Left renal pelvis (tissue), 4 donors: ENCODE measurements at regions not wholly inside any gene's neighbourhood (a gene's known extent, or its start where the extent isn't known, plus 50 kb on each side); places are given as distances from the start of the nearest gene placed in this dataset.

Source experiments
- DNase-seq, 4 donors: peaks; one replicate each; pipeline ENCODE4 v3.0.0-alpha.2; 2013; ENCODE audit warnings: low read depth in 4 of 4, low spot score in 3 of 4

DNA sequence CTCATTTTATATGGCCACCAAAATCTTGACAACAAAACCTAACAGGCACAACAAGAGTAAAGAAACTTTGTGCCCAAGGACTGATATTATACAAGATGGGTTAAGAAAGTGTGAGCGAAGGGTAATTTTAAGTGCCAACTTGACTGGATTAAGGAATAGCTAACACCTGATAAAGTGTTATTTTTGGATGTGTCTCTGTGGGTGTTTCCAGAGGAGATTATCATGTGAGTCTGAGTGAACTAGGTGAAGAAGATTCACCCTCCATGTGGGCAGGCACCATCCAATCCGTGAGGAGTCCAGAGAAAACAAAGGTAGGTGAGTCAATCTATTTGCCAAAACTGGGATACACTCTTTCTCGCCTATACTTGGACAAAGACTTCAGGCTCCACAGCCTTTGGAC lies 461.6 kb downstream of the ETS1 start:
- DNase-seq = no peak

DNA sequence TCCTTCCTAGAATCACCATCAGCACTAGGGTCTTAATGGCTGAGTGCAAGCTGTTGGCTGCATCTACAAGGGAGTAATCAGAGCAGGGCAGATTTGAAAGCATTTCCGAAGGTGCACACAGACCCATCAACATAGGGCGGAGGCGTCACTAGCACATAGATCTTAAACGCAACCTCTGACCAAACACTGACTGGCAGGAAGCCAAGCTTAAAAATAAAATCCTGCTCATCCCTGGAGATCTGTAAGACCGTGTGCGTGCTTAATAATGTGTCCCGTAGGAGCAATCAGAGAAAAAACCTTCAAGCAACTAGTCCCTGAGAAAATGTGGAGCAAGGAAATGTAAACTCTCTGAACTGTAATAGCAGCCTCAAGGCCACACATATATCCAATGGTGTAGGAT lies 470.5 kb downstream of the ETS1 start:
- DNase-seq = peak in 2 of 4 donors; percentile 16 to 19

DNA sequence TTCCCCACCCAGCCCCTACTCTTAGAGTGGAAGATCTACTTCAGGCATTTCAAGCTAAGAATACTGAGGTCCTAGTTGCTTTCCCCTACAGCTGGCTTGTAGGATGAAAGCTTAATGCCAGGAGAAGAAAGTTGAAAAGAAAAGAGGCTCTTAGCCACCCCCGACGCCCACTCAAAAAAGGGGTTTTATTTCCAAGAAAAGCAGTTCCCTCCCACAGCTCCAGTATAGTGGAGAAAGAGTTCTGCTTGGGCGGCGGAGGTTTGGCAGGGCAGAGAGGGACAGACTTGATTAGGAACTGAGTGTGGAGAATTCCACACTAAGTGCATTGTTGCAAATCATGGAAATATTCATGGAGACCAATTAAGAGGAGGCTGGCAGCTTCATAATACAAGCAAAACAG lies 470.9 kb downstream of the ETS1 start:
- DNase-seq = peak in 1 of 4 donors; percentile 3

DNA sequence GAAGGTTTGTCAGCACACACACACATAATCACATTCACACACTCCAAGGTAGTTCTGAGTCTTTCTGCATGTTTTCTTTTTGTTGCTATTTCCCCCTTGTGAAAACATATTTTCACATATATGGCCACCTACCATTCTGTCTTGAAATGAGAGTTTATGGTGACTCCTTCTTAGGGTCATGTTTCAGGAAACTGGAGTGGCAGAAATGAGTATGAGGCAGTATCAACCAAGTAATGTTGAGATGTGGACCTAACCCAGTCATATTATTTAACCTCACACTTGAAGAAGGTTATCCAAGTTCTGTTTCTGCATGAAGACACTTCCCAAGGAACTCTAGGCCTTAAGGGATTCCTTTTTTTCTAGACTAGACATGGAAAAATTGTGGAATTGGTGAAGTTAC lies 481.4 kb downstream of the ETS1 start:
- no peak for DNase-seq

DNA sequence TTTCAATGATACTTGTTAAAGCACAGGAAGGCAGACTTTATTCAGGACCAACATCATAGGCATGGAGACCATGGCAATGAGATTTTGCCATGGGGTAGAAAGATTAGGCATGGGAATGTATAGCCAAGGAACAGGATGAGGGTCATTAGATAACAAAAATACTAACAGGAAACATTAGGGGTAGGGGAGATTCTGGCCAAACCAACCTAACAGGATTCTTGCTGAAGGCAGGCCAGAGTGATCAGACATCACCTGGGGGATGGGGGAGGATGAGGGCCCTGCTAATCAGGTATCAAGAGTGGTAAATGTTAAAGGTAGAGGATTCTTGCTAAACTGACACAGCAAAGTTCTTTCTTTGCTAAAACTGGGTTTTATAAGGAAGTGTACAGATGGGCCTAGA lies 481.8 kb downstream of the ETS1 start:
- DNase-seq = no peak

DNA sequence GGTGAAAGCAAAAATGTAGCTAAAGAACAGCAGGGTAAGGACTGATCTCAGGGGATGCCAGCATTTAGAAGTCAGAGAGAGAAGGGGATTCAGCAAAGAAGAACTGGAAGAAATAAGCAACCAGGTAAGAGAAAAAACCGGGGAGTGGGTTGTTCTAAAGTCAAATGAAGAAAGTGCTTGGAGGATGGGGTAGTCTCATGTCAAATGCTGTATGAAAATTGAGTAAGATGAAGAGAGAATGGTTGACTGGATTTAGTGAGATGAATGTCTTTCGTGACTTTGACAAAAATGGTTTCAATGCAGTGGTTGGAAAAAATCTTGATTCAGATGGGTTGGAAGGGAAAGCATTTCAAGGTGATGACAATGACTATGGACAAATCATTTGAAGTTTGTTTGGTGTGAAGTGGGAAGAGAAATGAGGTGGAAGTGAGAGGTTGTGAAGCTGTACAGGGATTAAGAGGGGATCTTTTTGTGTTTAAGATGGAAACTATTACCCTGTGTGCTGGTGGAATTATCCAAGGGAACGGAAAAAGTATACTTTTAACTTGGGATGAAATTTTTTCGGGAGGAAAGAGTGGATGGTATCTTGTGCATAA lies 484.0 kb downstream of the ETS1 start:
- DNase-seq = no peak

DNA sequence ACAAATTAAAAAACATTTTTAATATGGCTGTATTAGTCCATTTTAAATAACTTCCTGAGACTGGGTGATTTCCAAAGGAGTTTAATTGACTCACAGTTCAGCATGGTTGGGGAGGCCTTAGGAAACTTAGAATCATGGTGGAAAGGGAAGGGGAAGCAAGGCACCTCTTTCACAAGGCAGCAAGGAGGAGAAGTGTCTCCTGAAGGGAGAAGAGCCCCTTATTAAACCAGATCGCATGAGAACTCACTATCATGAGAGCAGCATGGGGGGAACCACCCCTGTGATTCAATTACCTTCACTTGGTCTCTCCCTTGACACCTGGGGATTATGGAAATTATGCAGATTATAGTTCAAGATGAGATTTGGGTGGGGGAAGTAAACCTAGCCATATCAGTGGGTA lies 488.6 kb downstream of the ETS1 start:
- DNase-seq = no peak

DNA sequence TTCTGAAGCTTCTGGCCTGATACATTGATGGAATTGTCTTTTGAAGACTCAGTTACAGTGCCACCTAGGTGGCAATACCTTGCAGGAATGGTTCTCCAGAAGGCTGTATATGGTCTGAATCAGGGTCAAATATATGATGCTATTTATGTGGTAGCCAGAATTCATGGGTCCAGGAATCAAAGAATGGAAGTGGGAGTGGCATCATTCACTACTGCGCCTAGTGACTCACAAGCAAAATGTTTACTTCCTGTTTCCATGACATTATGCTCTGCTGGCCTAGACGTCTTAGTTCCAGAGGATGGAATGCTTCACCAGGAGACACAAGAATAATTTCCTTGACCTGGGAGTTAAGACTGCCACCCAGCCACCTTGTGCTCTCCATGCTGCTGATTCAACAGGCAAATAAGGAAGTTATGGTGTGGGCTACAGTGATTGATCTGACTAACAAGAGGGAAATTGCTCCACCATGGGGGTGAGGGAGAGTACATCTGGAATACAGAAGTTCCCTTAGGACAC lies 491.8 kb downstream of the ETS1 start:
- DNase-seq = no peak

DNA sequence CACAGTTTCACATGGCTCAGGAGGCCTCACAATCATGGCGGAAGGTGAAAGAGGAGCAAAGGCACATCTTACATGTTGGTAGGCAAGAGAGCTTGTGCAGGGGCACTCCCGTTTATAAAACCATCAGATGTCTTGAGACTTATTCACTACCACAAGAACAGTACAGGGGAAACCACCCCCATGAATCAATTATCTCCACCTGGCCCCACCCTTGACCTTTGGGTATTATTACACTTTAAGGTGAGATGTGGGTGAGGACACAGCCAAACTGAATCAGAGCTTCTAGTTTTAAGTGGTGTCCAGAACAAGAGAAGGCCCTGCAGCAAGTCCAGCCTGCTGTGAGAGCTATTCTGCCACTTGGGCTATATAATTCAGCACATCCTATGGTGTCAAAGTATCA lies 493.7 kb downstream of the ETS1 start:
- DNase-seq = no peak

DNA sequence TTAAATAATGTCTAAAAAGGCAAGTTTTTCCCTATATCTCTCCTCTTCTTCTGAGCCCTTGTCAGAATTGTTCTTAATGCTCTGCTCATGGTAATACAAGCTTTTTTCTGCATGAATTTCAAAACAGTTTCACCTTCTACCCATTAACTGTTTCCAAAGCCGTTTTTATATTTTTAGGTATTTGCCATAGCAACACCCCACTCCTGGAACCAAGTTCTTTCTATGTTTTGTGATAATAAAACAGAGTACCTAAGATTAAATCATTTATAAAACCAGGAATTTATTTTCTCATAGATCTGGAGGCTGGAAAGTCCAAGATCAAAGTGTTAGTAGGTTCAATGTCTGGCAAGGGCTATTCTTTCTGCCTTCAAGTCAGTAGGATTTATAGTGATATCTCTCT lies 497.4 kb downstream of the ETS1 start:
- DNase-seq = no peak

DNA sequence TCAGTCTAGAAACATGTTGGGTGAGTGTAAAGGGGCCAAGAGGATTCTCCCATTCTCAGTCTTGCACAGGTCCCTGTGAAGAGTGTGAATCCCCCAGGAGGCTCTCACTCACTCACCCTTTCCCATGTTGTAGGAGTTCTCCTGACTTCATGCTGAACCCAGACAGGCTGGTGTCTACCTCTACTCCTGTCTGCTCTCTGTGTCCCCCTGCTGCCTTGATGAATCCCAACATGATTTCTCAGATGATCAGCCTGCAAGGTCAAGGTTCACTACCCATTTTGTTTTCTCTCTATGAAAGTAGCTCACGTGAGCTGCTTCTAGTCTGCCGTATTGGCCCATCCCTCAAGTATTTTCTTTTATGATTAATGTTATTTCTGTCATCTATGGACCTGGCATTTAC lies 500.6 kb downstream of the ETS1 start:
- no peak for DNase-seq

DNA sequence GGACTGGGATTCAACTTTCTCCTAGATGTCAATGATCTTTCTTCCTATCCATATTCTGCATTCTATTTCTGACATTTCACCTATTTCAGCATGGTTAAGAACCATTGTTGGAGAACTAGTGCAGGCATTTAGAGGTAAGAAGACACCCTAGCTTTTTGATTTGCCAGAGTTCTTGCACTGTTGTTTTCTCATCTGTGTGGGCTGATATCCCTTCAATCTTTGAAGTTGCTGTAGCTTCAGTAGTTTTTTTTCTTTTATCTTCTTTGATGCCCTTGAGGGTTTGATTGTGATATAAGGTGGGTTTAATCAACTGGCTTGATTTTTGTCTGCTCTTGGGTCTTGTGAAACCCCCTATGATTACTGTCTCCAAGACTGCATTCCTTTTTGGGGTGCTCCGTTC lies 502.1 kb downstream of the ETS1 start:
- no peak for DNase-seq

DNA sequence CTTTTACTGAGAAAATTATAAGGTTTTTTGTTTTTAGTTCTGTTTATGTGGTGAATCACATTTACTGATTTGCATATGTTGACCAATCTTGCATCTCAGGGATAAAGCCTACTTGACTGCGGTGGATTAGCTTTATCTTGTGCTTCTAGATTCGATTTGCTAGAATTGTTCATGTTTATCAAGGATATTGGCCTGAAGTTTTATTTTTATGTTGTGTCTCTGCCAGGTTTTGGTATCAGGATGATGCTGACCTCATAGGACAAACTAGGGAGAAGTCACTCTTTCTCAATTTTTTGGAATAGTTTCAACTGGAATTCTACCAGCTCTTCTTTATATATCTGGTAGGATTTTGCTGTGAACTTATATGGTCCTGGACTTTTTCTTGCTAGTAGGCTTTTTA lies 504.8 kb downstream of the ETS1 start:
- no peak for DNase-seq

DNA sequence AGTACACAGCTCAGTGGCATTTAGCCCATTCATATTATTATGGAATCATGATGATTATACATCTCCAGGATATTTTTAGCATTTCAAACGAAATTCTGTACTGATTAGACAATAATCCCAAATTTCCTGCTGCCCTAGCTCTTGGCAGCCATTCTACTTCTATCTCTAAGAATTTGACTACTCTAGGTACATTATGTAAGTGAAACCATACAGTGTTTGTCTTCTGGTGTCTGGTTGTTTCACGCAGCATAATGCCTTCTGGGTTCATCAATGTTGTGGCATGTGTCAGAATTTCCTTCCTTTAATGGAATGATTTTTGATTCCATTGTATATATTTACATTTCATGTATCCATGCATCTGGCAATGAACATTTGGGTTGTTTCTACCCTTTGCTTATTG lies 517.7 kb downstream of the ETS1 start:
- DNase-seq = no peak

DNA sequence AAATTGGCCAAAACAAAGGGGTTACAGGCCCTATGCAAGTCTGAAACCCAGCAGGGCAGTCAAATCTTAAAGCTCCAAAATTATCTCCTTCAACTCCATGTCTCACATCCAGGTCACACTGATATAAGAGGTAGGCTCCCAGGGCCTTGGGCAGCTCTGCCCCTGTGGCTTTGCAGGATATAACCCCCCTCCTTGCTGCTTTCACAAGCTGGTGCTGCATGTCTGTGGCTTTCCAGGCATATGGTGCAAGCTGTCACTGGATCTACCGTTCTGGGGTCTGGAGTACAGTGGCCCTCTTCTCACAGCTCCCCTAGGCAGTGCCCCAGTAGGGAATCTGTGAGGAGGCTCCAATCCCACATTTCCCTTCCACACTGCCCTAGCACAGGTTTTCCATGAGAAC lies 519.6 kb downstream of the ETS1 start:
- DNase-seq = no peak

DNA sequence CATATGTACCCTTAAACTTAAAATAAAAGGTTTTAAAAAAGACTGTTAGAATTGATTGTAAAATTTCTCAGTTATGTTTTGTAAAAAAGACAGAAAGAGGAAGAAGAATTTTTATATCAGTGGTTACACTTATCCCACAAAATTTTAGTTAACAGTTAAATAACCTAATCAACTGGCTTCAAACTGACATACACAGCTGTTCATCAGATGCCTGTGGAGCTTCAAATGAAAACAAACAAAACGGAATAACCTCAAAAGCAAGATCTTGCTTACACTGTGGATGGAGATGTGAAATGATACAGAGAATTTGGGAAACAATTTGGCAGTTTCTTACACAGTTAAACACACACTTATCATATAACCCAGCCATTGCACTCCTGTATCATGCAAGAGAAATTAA lies 521.0 kb downstream of the ETS1 start:
- DNase-seq = no peak

DNA sequence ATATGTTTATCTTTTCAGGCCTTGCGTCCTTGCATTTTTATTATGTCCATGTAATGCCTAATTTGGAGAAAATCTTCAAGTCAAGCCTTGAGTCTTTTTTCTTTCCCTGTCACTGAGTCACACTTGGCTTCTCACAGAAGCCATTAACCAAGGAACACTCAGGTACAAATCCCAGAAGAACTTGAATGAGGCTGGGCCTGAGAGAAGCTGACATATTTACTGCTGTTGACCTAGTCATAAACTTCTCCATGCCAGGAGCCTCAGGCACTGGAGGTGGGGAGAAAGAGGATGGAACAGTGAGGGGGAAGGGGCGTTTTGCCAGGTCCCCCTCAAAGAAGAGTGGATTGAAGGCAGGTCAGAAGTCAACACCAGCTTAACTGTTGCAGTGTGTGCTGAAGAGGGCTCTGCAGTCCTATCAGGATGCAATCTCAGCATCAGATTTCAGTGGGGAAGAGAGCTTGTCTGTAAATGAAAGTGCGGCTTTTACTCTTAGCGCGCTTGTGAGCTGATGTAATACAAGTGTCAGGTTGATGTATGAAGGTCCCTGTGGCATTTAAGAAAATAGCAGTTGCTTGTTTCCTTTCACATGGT lies 526.0 kb downstream of the ETS1 start:
- DNase-seq = peak; percentile 27 to 73 (median 55)

DNA sequence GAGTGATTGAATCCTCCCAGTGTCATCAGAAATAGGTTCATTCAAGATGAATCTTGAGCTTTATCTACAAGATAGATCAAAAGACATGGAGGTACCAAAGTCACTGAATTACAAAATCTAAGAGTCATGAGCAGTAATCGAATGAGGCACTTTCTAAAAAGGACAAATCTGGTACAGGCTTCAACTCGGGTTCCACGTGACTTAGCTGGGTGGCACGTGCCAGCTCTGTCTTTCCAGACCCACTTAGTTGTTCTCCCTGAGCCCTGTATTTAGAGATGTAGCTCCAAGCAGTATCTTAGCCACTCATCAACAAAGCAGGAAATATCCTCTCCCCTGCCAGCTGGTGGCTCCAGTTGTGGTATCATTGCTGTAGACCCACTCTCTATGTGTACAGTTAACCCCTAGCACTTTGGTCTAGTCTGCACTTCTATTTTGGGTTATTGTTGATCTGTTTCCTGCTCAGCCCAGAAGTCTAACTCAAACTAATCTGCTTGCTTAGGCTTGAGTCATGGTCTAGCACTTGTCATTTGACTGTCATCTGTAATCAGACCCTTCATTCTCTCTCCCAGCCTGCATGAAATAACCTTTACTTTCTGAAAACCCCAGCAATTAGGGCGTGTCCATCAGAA lies 528.7 kb downstream of the ETS1 start:
- no peak for DNase-seq

DNA sequence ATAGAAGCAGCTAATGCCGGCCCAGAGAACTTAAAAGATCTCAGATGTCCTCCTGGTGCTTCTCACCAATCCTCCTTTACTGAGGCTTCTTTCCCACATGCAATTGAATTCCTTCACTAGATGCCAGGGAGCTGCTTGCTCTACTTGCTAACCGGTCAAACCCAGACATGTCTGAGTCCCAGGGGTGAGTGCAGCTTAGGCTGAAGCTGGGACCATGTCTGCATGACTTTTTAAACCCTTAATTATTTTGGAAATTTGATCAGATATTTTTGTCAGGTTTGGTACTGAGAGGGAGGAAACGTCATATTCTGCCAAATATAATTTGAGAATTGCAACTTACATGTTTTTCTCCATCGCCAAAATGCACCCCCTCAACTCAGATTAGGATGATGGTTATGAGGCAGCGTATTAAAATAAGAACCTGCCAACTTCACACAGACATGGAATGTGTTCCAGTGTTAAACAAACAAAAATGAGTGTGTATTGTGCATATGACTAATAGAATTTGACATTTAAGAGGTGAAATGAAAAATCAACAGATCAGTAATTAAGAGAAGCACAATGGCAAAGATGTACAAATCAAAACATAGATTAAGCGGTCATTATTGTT lies 529.5 kb downstream of the ETS1 start:
- DNase-seq = no peak

DNA sequence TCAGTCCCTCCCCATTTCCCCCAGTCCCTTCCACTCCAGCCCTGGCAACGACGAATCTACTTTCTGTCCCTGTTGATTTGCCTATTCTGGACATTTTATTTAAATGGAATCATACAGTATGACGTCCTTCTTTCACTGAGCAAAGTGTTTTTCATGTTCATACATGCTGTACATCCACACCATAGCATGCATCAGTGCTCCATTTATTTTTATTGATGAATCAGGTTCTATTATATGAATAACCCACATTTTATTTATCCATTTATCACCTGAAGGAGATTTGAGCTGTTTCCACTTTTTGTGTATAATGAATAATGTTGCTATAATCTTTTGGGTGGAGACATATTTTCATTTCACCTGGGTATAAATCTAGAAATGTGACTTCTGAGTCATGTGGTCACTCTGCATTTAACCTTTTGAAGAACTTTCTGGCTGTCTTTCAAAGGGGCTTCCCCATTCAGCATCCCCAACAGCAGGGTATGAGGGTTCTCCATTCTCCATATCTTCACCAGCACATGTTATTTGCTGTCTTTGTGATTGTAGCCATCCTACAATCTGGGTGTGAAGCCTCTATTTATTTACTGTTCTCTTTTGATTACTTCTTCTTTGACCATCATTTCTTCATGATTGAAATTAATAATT lies 531.7 kb downstream of the ETS1 start:
- no peak for DNase-seq
